CD14-positive monocyte (primary cell): ENCODE measurements at regions not wholly inside any gene's neighbourhood (a gene's known extent, or its start where the extent isn't known, plus 50 kb on each side); places are given as distances from the start of the nearest gene placed in this dataset.

Experiments used
- DNase-seq, 3 donors: peaks; one replicate each; pipeline ENCODE4 v3.0.0-alpha.2; 2011 to 2022
- H2AFZ ChIP-seq: 2 replicates; pipeline ENCODE4 v1.6.0; 2012; ENCODE audit warnings: mild to moderate bottlenecking, low read depth, low read length, inconsistent platforms; ENCODE audit not compliant: insufficient read depth, poor library complexity, severe bottlenecking
- H3K27ac ChIP-seq, 2 donors: 1 replicate in 1 of 2; 2 replicates in 1 of 2; pipeline ENCODE4 v1.5.1; 2012 to 2013; ENCODE audit warnings: low read length in 2 of 2, control low read depth in 1 of 2, inconsistent platforms in 1 of 2, low read depth in 1 of 2, mild to moderate bottlenecking in 1 of 2
- H3K27me3 ChIP-seq, 2 donors: one replicate each; pipeline versions ENCODE4 v1.6.0 to v1.6.1; 2011 to 2013; ENCODE audit warnings: low read length in 2 of 2; ENCODE audit not compliant: control insufficient read depth in 2 of 2, insufficient read depth in 2 of 2
- H3K36me3 ChIP-seq, 2 donors: replicated peaks in 1 of 2; 1 replicate in 1 of 2; 2 replicates in 1 of 2; pipeline versions ENCODE4 v1.5.1 to v1.6.1; 2012 to 2013; ENCODE audit warnings: low read length in 2 of 2, control low read depth in 1 of 2, inconsistent platforms in 1 of 2, mild to moderate bottlenecking in 1 of 2; ENCODE audit not compliant: insufficient read depth in 2 of 2, control insufficient read depth in 1 of 2
- H3K4me1 ChIP-seq, 2 donors: 1 replicate in 1 of 2; 2 replicates in 1 of 2; pipeline versions ENCODE4 v1.5.1 to v1.6.1; 2012 to 2013; ENCODE audit warnings: low read length in 2 of 2, control low read depth in 1 of 2, inconsistent platforms in 1 of 2, mild to moderate bottlenecking in 1 of 2, moderate library complexity in 1 of 2; ENCODE audit not compliant: insufficient read depth in 2 of 2, control insufficient read depth in 1 of 2
- H3K4me2 ChIP-seq: replicated peaks from 2 replicates; pipeline ENCODE3; 2012; ENCODE audit warnings: low read length, moderate library complexity, mild to moderate bottlenecking; ENCODE audit not compliant: poor library complexity, severe bottlenecking; ENCODE audit errors: extremely low read depth
- H3K4me3 ChIP-seq, 3 experiments: fragments of 200-600 bp in 1 of 3; sonication (generic) in 1 of 3; replicated peaks in 1 of 3; 1 replicate in 2 of 3; 2 replicates in 1 of 3; pipeline ENCODE4 v1.5.1; 2011 to 2013; ENCODE audit warnings: low read length in 3 of 3, mild to moderate bottlenecking in 3 of 3, control low read depth in 2 of 3, low read depth in 2 of 3, inconsistent platforms in 1 of 3, moderate library complexity in 1 of 3
- H3K79me2 ChIP-seq: 2 replicates; pipeline ENCODE4 v1.6.0; 2012; ENCODE audit warnings: mild to moderate bottlenecking, control low read depth, inconsistent platforms, low read length, moderate library complexity; ENCODE audit not compliant: insufficient read depth
- H3K9ac ChIP-seq: 2 replicates; pipeline ENCODE4 v1.6.0; 2017; ENCODE audit warnings: low read length, mild to moderate bottlenecking; ENCODE audit not compliant: insufficient read depth, poor library complexity, severe bottlenecking
- H3K9me3 ChIP-seq, 2 donors: replicated peaks in 1 of 2; 1 replicate in 1 of 2; 2 replicates in 1 of 2; pipeline versions ENCODE4 v1.5.1 to v1.6.1; 2012 to 2013; ENCODE audit warnings: low read length in 2 of 2, control low read depth in 1 of 2; ENCODE audit not compliant: control insufficient read depth in 1 of 2, insufficient read depth in 1 of 2
- H4K20me1 ChIP-seq: 2 replicates; pipeline ENCODE4 v1.6.0; 2012; ENCODE audit warnings: mild to moderate bottlenecking, low read length, control low read depth, moderate library complexity; ENCODE audit not compliant: insufficient read depth
- H3K27ac Mint-ChIP-seq, 7 donors: one replicate each; pipeline ENCODE4 v1.8.0; 2020; ENCODE audit warnings: mild to moderate bottlenecking in 7 of 7, mixed read lengths in 7 of 7, moderate library complexity in 6 of 7, inconsistent platforms in 2 of 7
- H3K27me3 Mint-ChIP-seq, 3 donors: one replicate each; pipeline ENCODE4 v1.8.0; 2021 to 2022; ENCODE audit warnings: low read depth in 3 of 3, mild to moderate bottlenecking in 3 of 3, mixed read lengths in 3 of 3, moderate library complexity in 3 of 3, inconsistent platforms in 1 of 3
- H3K36me3 Mint-ChIP-seq, 2 donors: one replicate each; pipeline ENCODE4 v1.8.0; 2020; ENCODE audit warnings: mixed read lengths in 2 of 2, inconsistent platforms in 1 of 2, mild to moderate bottlenecking in 1 of 2
- H3K4me1 Mint-ChIP-seq: one replicate; pipeline ENCODE4 v1.8.0; 2020; ENCODE audit warnings: mild to moderate bottlenecking, mixed read lengths
- H3K4me3 Mint-ChIP-seq, 2 donors: one replicate each; pipeline ENCODE4 v1.8.0; 2020; ENCODE audit warnings: mild to moderate bottlenecking in 2 of 2, mixed read lengths in 2 of 2, moderate library complexity in 1 of 2
- H3K9me3 Mint-ChIP-seq, 7 donors: one replicate each; pipeline ENCODE4 v1.8.0; 2020 to 2022; ENCODE audit warnings: mixed read lengths in 7 of 7, mild to moderate bottlenecking in 6 of 7, moderate library complexity in 6 of 7, inconsistent platforms in 2 of 7
- WGBS: methylation state at CpG from one replicate; pipeline ENCODE4 v1.1.5; 2013; ENCODE audit warnings: missing lambda C conversion rate; ENCODE audit not compliant: insufficient coverage; 5-methylcytosine and 5-hydroxymethylcytosine counted together
- intact Hi-C, 2 donors: fragments of 100-400 bp; cut with micrococcal nuclease; formaldehyde crosslinking; loops; one replicate each; pipeline versions ENCODE4 v1.15.0 to v1.15.1; 2023
- TF ChIP-seq, protein P1 (sequence below): fragments of 200-600 bp; IDR thresholded peaks from one replicate; pipeline ENCODE4 v1.8.0; 2022; ENCODE audit warnings: antibody characterized with exemption, mild to moderate bottlenecking

DNA sequence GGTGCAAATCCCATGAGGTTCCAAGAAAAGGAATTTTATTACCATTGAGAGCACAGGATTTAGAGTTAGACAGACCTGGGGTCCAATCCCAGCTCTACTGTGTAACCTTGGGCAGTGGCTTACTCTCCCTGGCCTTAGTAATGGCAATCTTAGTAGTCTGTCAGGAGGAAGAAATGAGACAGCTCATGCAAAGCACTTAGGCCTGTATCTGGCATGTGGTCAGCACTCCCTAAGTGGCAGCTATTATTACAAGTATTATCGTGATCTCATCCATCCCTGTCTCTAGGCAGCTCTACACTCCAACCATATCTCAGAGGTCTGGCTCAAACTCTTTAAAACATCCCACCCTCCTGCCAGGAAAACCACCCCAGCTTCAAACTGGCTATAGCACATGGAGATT lies 129.6 kb upstream of the NALF2 start:
- H3K27ac Mint-ChIP-seq, result no peak overlapping the region
- no peak overlapping the region for H3K4me3 ChIP-seq
- peaks cover 0 to 7% (median 4%) of the 10 kb centered on the region in 3 donors for H3K27me3 Mint-ChIP-seq
- intact Hi-C loops, result no loop called here
- peaks cover 10 to 21% (median 12%) of the 10 kb centered on the region in 7 donors for H3K9me3 Mint-ChIP-seq
- H3K36me3 ChIP-seq, result no peaks in the 10 kb centered on the region
- H3K4me1 ChIP-seq, result no peaks in the 10 kb centered on the region
- no peak overlapping the region for H3K9ac ChIP-seq
- no peaks in the 10 kb centered on the region for H3K4me1 Mint-ChIP-seq
- no peaks in the 10 kb centered on the region for H3K27me3 ChIP-seq
- DNase-seq, result no peak
- TF ChIP-seq, protein P1, sequence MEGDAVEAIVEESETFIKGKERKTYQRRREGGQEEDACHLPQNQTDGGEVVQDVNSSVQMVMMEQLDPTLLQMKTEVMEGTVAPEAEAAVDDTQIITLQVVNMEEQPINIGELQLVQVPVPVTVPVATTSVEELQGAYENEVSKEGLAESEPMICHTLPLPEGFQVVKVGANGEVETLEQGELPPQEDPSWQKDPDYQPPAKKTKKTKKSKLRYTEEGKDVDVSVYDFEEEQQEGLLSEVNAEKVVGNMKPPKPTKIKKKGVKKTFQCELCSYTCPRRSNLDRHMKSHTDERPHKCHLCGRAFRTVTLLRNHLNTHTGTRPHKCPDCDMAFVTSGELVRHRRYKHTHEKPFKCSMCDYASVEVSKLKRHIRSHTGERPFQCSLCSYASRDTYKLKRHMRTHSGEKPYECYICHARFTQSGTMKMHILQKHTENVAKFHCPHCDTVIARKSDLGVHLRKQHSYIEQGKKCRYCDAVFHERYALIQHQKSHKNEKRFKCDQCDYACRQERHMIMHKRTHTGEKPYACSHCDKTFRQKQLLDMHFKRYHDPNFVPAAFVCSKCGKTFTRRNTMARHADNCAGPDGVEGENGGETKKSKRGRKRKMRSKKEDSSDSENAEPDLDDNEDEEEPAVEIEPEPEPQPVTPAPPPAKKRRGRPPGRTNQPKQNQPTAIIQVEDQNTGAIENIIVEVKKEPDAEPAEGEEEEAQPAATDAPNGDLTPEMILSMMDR, result no peak
- no peak overlapping the region for H3K4me3 Mint-ChIP-seq
- H3K9me3 ChIP-seq, result peaks cover 4% of the 10 kb centered on the region in 2 donors
- H3K4me2 ChIP-seq, result no peak overlapping the region
- H3K36me3 Mint-ChIP-seq, result no peaks in the 10 kb centered on the region
- H3K27ac ChIP-seq, result no peak overlapping the region
- no CpG with 5 or more reads among the region's 1 CpG for WGBS
- H3K79me2 ChIP-seq, result no peaks in the 10 kb centered on the region
- H4K20me1 ChIP-seq, result no peaks in the 10 kb centered on the region
- no peak overlapping the region for H2AFZ ChIP-seq

DNA sequence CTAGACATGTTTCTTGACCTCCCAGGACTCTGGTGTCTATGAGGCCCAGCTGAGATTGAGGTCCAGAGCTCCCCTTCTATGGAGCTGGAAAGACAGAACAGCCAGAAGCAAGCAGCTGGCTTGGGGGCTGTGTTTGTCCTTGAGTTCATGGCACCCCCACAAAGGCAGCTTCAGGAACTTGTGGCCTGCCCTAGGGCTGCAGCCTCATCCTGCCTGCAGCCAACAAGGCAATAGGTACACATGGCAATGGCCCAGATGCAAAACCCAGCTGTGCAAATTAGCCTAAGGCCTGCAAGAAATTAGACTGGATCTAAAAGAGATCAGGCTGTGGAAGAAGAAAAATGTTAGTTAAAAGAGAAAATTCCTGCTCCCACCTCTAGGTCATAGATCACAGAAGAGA lies 131.7 kb upstream of the NALF2 start:
- no peak overlapping the region for H3K27ac Mint-ChIP-seq
- no peaks in the 10 kb centered on the region for H3K4me1 ChIP-seq
- intact Hi-C loops, result no loop called here
- H3K4me2 ChIP-seq, result no peak overlapping the region
- TF ChIP-seq, protein P1, result no peak
- no peak overlapping the region for H3K27ac ChIP-seq
- no peaks in the 10 kb centered on the region for H3K4me1 Mint-ChIP-seq
- peaks cover 4% of the 10 kb centered on the region in 2 donors for H3K9me3 ChIP-seq
- H3K4me3 ChIP-seq, result no peak overlapping the region
- H3K79me2 ChIP-seq, result no peaks in the 10 kb centered on the region
- no peak overlapping the region for H2AFZ ChIP-seq
- no peak overlapping the region for H3K4me3 Mint-ChIP-seq
- H3K27me3 ChIP-seq, result no peaks in the 10 kb centered on the region
- no peak overlapping the region for H3K9ac ChIP-seq
- H3K27me3 Mint-ChIP-seq, result peaks cover 1 to 5% (median 2%) of the 10 kb centered on the region in 3 donors
- H3K9me3 Mint-ChIP-seq, result peaks cover 10 to 17% (median 12%) of the 10 kb centered on the region in 7 donors
- H4K20me1 ChIP-seq, result no peaks in the 10 kb centered on the region
- H3K36me3 Mint-ChIP-seq, result no peaks in the 10 kb centered on the region
- H3K36me3 ChIP-seq, result no peaks in the 10 kb centered on the region
- no peak for DNase-seq
